ENCODE measurements at regions not wholly inside any gene's neighbourhood (a gene's known extent, or its start where the extent isn't known, plus 50 kb on each side); places are given as distances from the start of the nearest gene placed in this dataset.

GRCh38 chr14:43535231-43535838 is 971.7 kb downstream of the FSCB start:
- H3K4me1 ChIP-seq: no peaks in the 10 kb centered on the region
- CTCF ChIA-PET: no interaction called here
- TF ChIP-seq, protein P1, sequence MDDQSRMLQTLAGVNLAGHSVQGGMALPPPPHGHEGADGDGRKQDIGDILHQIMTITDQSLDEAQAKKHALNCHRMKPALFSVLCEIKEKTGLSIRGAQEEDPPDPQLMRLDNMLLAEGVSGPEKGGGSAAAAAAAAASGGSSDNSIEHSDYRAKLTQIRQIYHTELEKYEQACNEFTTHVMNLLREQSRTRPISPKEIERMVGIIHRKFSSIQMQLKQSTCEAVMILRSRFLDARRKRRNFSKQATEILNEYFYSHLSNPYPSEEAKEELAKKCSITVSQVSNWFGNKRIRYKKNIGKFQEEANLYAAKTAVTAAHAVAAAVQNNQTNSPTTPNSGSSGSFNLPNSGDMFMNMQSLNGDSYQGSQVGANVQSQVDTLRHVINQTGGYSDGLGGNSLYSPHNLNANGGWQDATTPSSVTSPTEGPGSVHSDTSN (IDR thresholded peaks at IDR 0.05): no peak
- TF ChIP-seq NFE2L2 (conservative IDR thresholded peaks at IDR 0.05; ENCODE audit: low read length) (no peak), TP53 (CRISPR knock-in tag; IDR thresholded peaks at IDR 0.05) (no peak), RARB (CRISPR knock-in tag; IDR thresholded peaks at IDR 0.05) (no peak), EHF (CRISPR knock-in tag; IDR thresholded peaks at IDR 0.05) (no peak), EHMT2 (IDR thresholded peaks at IDR 0.05; ENCODE audit: low read depth) (no peak), POLR2A (IDR thresholded peaks at IDR 0.05; ENCODE audit: low read length) (no peak), ZSCAN20 (CRISPR knock-in tag; IDR thresholded peaks at IDR 0.05) (no peak)
- TF ChIP-seq, protein P2, sequence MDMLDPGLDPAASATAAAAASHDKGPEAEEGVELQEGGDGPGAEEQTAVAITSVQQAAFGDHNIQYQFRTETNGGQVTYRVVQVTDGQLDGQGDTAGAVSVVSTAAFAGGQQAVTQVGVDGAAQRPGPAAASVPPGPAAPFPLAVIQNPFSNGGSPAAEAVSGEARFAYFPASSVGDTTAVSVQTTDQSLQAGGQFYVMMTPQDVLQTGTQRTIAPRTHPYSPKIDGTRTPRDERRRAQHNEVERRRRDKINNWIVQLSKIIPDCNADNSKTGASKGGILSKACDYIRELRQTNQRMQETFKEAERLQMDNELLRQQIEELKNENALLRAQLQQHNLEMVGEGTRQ (IDR thresholded peaks at IDR 0.05): no peak
- no peak overlapping the region for H3K4me2 ChIP-seq
- H3K27ac ChIP-seq: no peak overlapping the region
- POLR2A ChIA-PET: no interaction called here
- no peak overlapping the region for H3K4me3 ChIP-seq
- DNase-seq (ENCODE audit: low read depth in 1 of 2, low spot score in 1 of 2) (no peak), ATAC-seq (no peak), FAIRE-seq (no peak)
- WGBS (ENCODE audit: missing lambda C conversion rate): 59% methylated on average over 18 of the region's 18 CpGs
- H3K9me3 ChIP-seq: no peaks in the 10 kb centered on the region

DNA sequence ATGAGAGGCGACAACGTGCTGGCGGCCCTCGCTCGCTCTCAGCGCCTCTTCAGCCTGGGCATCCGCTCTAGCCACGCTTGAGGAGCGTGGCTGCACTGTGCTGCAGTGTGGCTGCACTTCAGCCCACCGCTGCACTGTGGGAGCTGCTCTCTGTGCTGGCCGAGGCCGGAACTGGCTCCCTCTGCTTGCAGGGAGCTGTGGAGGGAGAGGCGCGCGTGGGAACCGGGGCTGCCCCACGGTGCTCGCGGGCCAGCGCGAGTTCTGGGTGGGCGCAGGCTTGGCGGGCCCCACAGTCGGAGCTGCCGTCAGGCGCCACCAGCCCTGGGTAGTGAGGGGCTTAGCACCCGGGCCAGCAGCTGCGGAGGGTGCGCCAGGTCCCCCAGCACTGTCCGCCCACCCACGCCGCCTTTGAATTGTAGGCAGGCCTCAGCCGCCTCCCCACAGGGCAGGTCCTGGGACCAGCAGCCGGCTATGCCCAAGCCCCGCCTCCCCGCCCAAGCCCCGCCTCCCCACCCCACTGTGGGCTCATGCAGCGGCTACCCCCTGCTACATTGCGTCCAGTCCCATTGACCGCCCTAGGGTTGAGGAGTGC is 974.2 kb downstream of the FSCB start:
- Histone ChIP-seq H3K9me3 (no peaks in the 10 kb centered on the region), H3K27ac (no peak overlapping the region), H3K4me1 (no peaks in the 10 kb centered on the region), H3K4me2 (no peak overlapping the region), H3K4me3 (no peak overlapping the region)
- ChIA-PET POLR2A (no interaction called here), CTCF (no interaction called here)
- DNase-seq (ENCODE audit: low read depth in 1 of 2, low spot score in 1 of 2): no peak
- ATAC-seq: no peak
- TF ChIP-seq ZNF302 (CRISPR knock-in tag; IDR thresholded peaks at IDR 0.05) (no peak), CHD2 (IDR thresholded peaks at IDR 0.05; ENCODE audit: low read length, partially characterized antibody) (no peak), FOSB (CRISPR knock-in tag; IDR thresholded peaks at IDR 0.05) (no peak), SMC3 (IDR thresholded peaks at IDR 0.05) (no peak), ZSCAN20 (CRISPR knock-in tag; IDR thresholded peaks at IDR 0.05) (no peak), CBX2 (IDR thresholded peaks at IDR 0.05; ENCODE audit: borderline replicate concordance, low read depth) (no peak), NFE2L2 (conservative IDR thresholded peaks at IDR 0.05; ENCODE audit: low read length) (no peak), NPAS2 (CRISPR knock-in tag; IDR thresholded peaks at IDR 0.05; ENCODE audit: borderline replicate concordance) (no peak), CBX8 (IDR thresholded peaks at IDR 0.05) (no peak), EHMT2 (IDR thresholded peaks at IDR 0.05; ENCODE audit: low read depth) (no peak), TP53 (CRISPR knock-in tag; IDR thresholded peaks at IDR 0.05) (no peak), KDM5A (IDR thresholded peaks at IDR 0.05) (no peak), FOXS1 (CRISPR knock-in tag; IDR thresholded peaks at IDR 0.05) (no peak), HOXA7 (CRISPR knock-in tag; IDR thresholded peaks at IDR 0.05) (no peak), KDM1A (IDR thresholded peaks at IDR 0.05; ENCODE audit: low read depth) (no peak)
- TF ChIP-seq, protein P1 (IDR thresholded peaks at IDR 0.05): no peak
- TF ChIP-seq, protein P3, sequence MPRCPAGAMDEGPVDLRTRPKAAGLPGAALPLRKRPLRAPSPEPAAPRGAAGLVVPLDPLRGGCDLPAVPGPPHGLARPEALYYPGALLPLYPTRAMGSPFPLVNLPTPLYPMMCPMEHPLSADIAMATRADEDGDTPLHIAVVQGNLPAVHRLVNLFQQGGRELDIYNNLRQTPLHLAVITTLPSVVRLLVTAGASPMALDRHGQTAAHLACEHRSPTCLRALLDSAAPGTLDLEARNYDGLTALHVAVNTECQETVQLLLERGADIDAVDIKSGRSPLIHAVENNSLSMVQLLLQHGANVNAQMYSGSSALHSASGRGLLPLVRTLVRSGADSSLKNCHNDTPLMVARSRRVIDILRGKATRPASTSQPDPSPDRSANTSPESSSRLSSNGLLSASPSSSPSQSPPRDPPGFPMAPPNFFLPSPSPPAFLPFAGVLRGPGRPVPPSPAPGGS (IDR thresholded peaks at IDR 0.05): no peak
- FAIRE-seq: no peak
- WGBS (ENCODE audit: missing lambda C conversion rate): 63% methylated on average over 10 of the region's 40 CpGs
